ENCODE measurements at regions not wholly inside any gene's neighbourhood (a gene's known extent, or its start where the extent isn't known, plus 50 kb on each side); places are given as distances from the start of the nearest gene placed in this dataset.

GRCh38 chr4:128475597-128475996, 188.0 kb upstream of the PGRMC2 start:
- in situ Hi-C loops (cut with MboI; ENCODE audit: low pct_unique_long_range_greater_than_20kb, low sequenced_read_pairs), result no loop called here
- no peak for DNase-seq

GRCh38 chr4:128471576-128471975, 184.0 kb upstream of the PGRMC2 start:
- no peak for DNase-seq
- in situ Hi-C loops (cut with MboI; ENCODE audit: low pct_unique_long_range_greater_than_20kb, low sequenced_read_pairs), result no loop called here

GRCh38 chr4:128470492-128471053, 183.0 kb upstream of the PGRMC2 start:
- in situ Hi-C loops (cut with MboI; ENCODE audit: low pct_unique_long_range_greater_than_20kb, low sequenced_read_pairs), result no loop called here
- no peak for DNase-seq

- in situ Hi-C loops (cut with MboI; ENCODE audit: low pct_unique_long_range_greater_than_20kb, low sequenced_read_pairs), result no loop called here
- DNase-seq, result no peak
Measured at GRCh38 chr4:128468123-128468989, 180.7 kb upstream of the PGRMC2 start.

GRCh38 chr4:128465523-128465922, 177.9 kb upstream of the PGRMC2 start:
- in situ Hi-C loops (cut with MboI; ENCODE audit: low pct_unique_long_range_greater_than_20kb, low sequenced_read_pairs), result no loop called here
- no peak for DNase-seq

GRCh38 chr4:128463006-128463405, 175.4 kb upstream of the PGRMC2 start:
- DNase-seq, result no peak
- in situ Hi-C loops (cut with MboI; ENCODE audit: low pct_unique_long_range_greater_than_20kb, low sequenced_read_pairs), result no loop called here

GRCh38 chr4:128462103-128462783, 174.6 kb upstream of the PGRMC2 start:
- no peak for DNase-seq
- in situ Hi-C loops (cut with MboI; ENCODE audit: low pct_unique_long_range_greater_than_20kb, low sequenced_read_pairs), result no loop called here

GRCh38 chr4:128461291-128462102, 173.9 kb upstream of the PGRMC2 start:
- DNase-seq, result no peak
- in situ Hi-C loops (cut with MboI; ENCODE audit: low pct_unique_long_range_greater_than_20kb, low sequenced_read_pairs), result no loop called here

- in situ Hi-C loops (cut with MboI; ENCODE audit: low pct_unique_long_range_greater_than_20kb, low sequenced_read_pairs), result no loop called here
- DNase-seq, result no peak
Measured at GRCh38 chr4:128459547-128459946, 171.9 kb upstream of the PGRMC2 start.

- DNase-seq, result no peak
- in situ Hi-C loops (cut with MboI; ENCODE audit: low pct_unique_long_range_greater_than_20kb, low sequenced_read_pairs), result no loop called here
Measured at GRCh38 chr4:128458816-128459215, 171.2 kb upstream of the PGRMC2 start.

GRCh38 chr4:128457726-128458125, 170.1 kb upstream of the PGRMC2 start:
- no peak for DNase-seq
- in situ Hi-C loops (cut with MboI; ENCODE audit: low pct_unique_long_range_greater_than_20kb, low sequenced_read_pairs), result no loop called here

GRCh38 chr4:128456171-128456570, 168.6 kb upstream of the PGRMC2 start:
- no peak for DNase-seq
- in situ Hi-C loops (cut with MboI; ENCODE audit: low pct_unique_long_range_greater_than_20kb, low sequenced_read_pairs), result no loop called here

GRCh38 chr4:128455480-128455879, 167.9 kb upstream of the PGRMC2 start:
- in situ Hi-C loops (cut with MboI; ENCODE audit: low pct_unique_long_range_greater_than_20kb, low sequenced_read_pairs), result no loop called here
- no peak for DNase-seq

GRCh38 chr4:128454881-128455280, 167.3 kb upstream of the PGRMC2 start:
- DNase-seq, result no peak
- in situ Hi-C loops (cut with MboI; ENCODE audit: low pct_unique_long_range_greater_than_20kb, low sequenced_read_pairs), result no loop called here

- in situ Hi-C loops (cut with MboI; ENCODE audit: low pct_unique_long_range_greater_than_20kb, low sequenced_read_pairs), result no loop called here
- DNase-seq, result peak; percentile 80
Measured at GRCh38 chr4:128454281-128454871, 166.8 kb upstream of the PGRMC2 start.

GRCh38 chr4:128452415-128452814, 164.8 kb upstream of the PGRMC2 start:
- DNase-seq, result no peak
- in situ Hi-C loops (cut with MboI; ENCODE audit: low pct_unique_long_range_greater_than_20kb, low sequenced_read_pairs), result no loop called here

GRCh38 chr4:128451270-128451905, 163.8 kb upstream of the PGRMC2 start:
- no peak for DNase-seq
- in situ Hi-C loops (cut with MboI; ENCODE audit: low pct_unique_long_range_greater_than_20kb, low sequenced_read_pairs), result no loop called here

- in situ Hi-C loops (cut with MboI; ENCODE audit: low pct_unique_long_range_greater_than_20kb, low sequenced_read_pairs), result no loop called here
- no peak for DNase-seq
Measured at GRCh38 chr4:128450326-128451120, 162.9 kb upstream of the PGRMC2 start.
